Vagina (tissue), 2 donors: ENCODE measurements at regions not wholly inside any gene's neighbourhood (a gene's known extent, or its start where the extent isn't known, plus 50 kb on each side); places are given as distances from the start of the nearest gene placed in this dataset.
"Not testable (repeated sequence)": the region's sequence is repeated elsewhere in the genome, so short reads cannot be mapped to it uniquely, and the experiment has no call there.

ENCODE experiments used
- DNase-seq, 2 donors: peaks; one replicate each; pipeline ENCODE4 v3.0.0-alpha.2; 2017; ENCODE audit errors: extremely low spot score in 2 of 2
- H3K27ac ChIP-seq: fragments of 200-600 bp; sonication (generic); one replicate; pipeline ENCODE4 v1.5.1; 2019
- H3K27me3 ChIP-seq: fragments of 200-600 bp; sonication (generic); one replicate; pipeline ENCODE4 v1.5.1; 2019
- H3K36me3 ChIP-seq, 2 donors: fragments of 200-600 bp; sonication (generic); one replicate each; pipeline ENCODE4 v1.5.1; 2017 to 2019
- H3K4me1 ChIP-seq: fragments of 200-600 bp; sonication (generic); one replicate; pipeline ENCODE4 v1.5.1; 2019
- H3K4me3 ChIP-seq, 2 donors: fragments of 200-600 bp; sonication (generic); 1 replicate in 1 of 2; 2 replicates in 1 of 2; pipeline ENCODE4 v1.5.1; 2016 to 2019
- H3K9me3 ChIP-seq: fragments of 200-600 bp; sonication (generic); one replicate; pipeline ENCODE4 v1.5.1; 2019
- CTCF ChIP-seq, 3 experiments: fragments of 450-650 bp in 2 of 3; fragments of 200-600 bp in 1 of 3; sonication (generic) in 1 of 3; IDR thresholded peaks; one replicate each; pipeline ENCODE4 v1.5.1; 2017 to 2019; ENCODE audit warnings: antibody characterized with exemption in 3 of 3, mild to moderate bottlenecking in 2 of 3, moderate library complexity in 2 of 3
- POLR2A ChIP-seq, 2 donors: fragments of 450-650 bp; IDR thresholded peaks; one replicate each; pipeline ENCODE4 v1.6.1; 2017; ENCODE audit warnings: antibody characterized with exemption in 2 of 2, mild to moderate bottlenecking in 2 of 2, moderate library complexity in 2 of 2
- POLR2AphosphoS5 ChIP-seq, 2 donors: sonication (generic); formaldehyde crosslinking; IDR thresholded peaks; one replicate each; pipeline ENCODE4 v1.9.0; 2017; ENCODE audit warnings: antibody characterized with exemption in 2 of 2, mild to moderate bottlenecking in 2 of 2, low read depth in 1 of 2; ENCODE audit not compliant: insufficient read depth in 1 of 2
- intact Hi-C: fragments of 100-400 bp; cut with DNase I; formaldehyde crosslinking; loops from one replicate; pipeline ENCODE4 v1.15.1; 2023

- H3K27ac ChIP-seq: no peak overlapping the region
- TF ChIP-seq POLR2AphosphoS5 (IDR thresholded peaks at IDR 0.05; ENCODE audit: insufficient read depth in 1 of 2, low read depth in 1 of 2): no peak
- no peak for TF ChIP-seq POLR2A (IDR thresholded peaks at IDR 0.05)
- TF ChIP-seq CTCF (IDR thresholded peaks at IDR 0.05): no peak
- H3K4me1 ChIP-seq: no peaks in the 10 kb centered on the region
- H3K4me3 ChIP-seq: no peak overlapping the region
- no peaks in the 10 kb centered on the region for H3K9me3 ChIP-seq
- H3K36me3 ChIP-seq: no peaks in the 10 kb centered on the region
- no peak for DNase-seq
- no peaks in the 10 kb centered on the region for H3K27me3 ChIP-seq
- intact Hi-C loops: no loop called here
These were observed 86.9 kb upstream of the COPS8 start for GRCh38 chr2:236998758-236999157.

GRCh38 chr2:237000481-237000880 lies 85.2 kb upstream of the COPS8 start:
- Histone ChIP-seq H3K4me1 (no peaks in the 10 kb centered on the region), H3K27me3 (no peaks in the 10 kb centered on the region), H3K4me3 (no peak overlapping the region), H3K36me3 (no peaks in the 10 kb centered on the region), H3K27ac (no peak overlapping the region), H3K9me3 (no peaks in the 10 kb centered on the region)
- no peak for DNase-seq
- intact Hi-C loops: no loop called here
- TF ChIP-seq CTCF (IDR thresholded peaks at IDR 0.05): no peak
- no peak for TF ChIP-seq POLR2AphosphoS5 (IDR thresholded peaks at IDR 0.05; ENCODE audit: insufficient read depth in 1 of 2, low read depth in 1 of 2)
- TF ChIP-seq POLR2A (IDR thresholded peaks at IDR 0.05): no peak

- H3K27me3 ChIP-seq, H3K27ac ChIP-seq, H3K36me3 ChIP-seq, H3K4me1 ChIP-seq, H3K9me3 ChIP-seq, DNase-seq, intact Hi-C loops, H3K4me3 ChIP-seq: not testable (repeated sequence)
These were observed 80.3 kb upstream of the COPS8 start for GRCh38 chr2:237005341-237005740.

GRCh38 chr2:237011206-237011795 lies 74.4 kb upstream of the COPS8 start:
- H3K36me3 ChIP-seq: no peaks in the 10 kb centered on the region
- H3K9me3 ChIP-seq: no peaks in the 10 kb centered on the region
- intact Hi-C loops: no loop called here
- TF ChIP-seq POLR2AphosphoS5 (IDR thresholded peaks at IDR 0.05; ENCODE audit: insufficient read depth in 1 of 2, low read depth in 1 of 2): no peak
- TF ChIP-seq POLR2A (IDR thresholded peaks at IDR 0.05): no peak
- no peak for TF ChIP-seq CTCF (IDR thresholded peaks at IDR 0.05)
- H3K4me3 ChIP-seq: no peak overlapping the region
- no peak overlapping the region for H3K27ac ChIP-seq
- DNase-seq: no peak
- no peaks in the 10 kb centered on the region for H3K4me1 ChIP-seq
- no peaks in the 10 kb centered on the region for H3K27me3 ChIP-seq

- no peaks in the 10 kb centered on the region for H3K9me3 ChIP-seq
- H3K36me3 ChIP-seq: no peaks in the 10 kb centered on the region
- DNase-seq: no peak
- intact Hi-C loops: no loop called here
- no peak overlapping the region for H3K4me3 ChIP-seq
- H3K4me1 ChIP-seq: no peaks in the 10 kb centered on the region
- TF ChIP-seq CTCF (IDR thresholded peaks at IDR 0.05) (no peak), POLR2A (IDR thresholded peaks at IDR 0.05) (no peak), POLR2AphosphoS5 (IDR thresholded peaks at IDR 0.05; ENCODE audit: insufficient read depth in 1 of 2, low read depth in 1 of 2) (no peak)
- H3K27ac ChIP-seq: no peak overlapping the region
- H3K27me3 ChIP-seq: no peaks in the 10 kb centered on the region
These were observed 73.7 kb upstream of the COPS8 start for GRCh38 chr2:237012004-237012403.
